Kidney (tissue), 13 donors: ENCODE measurements at regions not wholly inside any gene's neighbourhood (a gene's known extent, or its start where the extent isn't known, plus 50 kb on each side); places are given as distances from the start of the nearest gene placed in this dataset.
A peak's percentile ranks its signal among the peaks of the same experiment; 100 is the strongest.

Source experiments
- DNase-seq, 5 donors: peaks; one replicate each; pipeline ENCODE4 v3.0.0-alpha.2; 2013 to 2020
- FAIRE-seq: peaks from 2 replicates; lab custom pipeline; 2012; peaks lifted over from hg19 to GRCh38; lab: Jason Lieb, UNC
- H3K27ac ChIP-seq, 2 donors: one replicate each; pipeline ENCODE4 v1.7.0; 2013; ENCODE audit warnings: low read depth in 2 of 2, low read length in 2 of 2, inconsistent platforms in 1 of 2
- H3K27me3 ChIP-seq: one replicate; pipeline ENCODE4 v1.7.1; 2013; ENCODE audit warnings: low read length, inconsistent platforms; ENCODE audit not compliant: control insufficient read depth, insufficient read depth
- H3K36me3 ChIP-seq, 3 donors: one replicate each; pipeline versions ENCODE4 v1.7.0 to v1.7.1; 2013; ENCODE audit warnings: low read length in 3 of 3, control low read depth in 1 of 3, inconsistent platforms in 1 of 3; ENCODE audit not compliant: insufficient read depth in 3 of 3, control insufficient read depth in 2 of 3
- H3K4me1 ChIP-seq, 3 donors: one replicate each; pipeline versions ENCODE4 v1.7.0 to v1.7.1; 2013; ENCODE audit warnings: low read length in 3 of 3, inconsistent platforms in 1 of 3, low read depth in 1 of 3; ENCODE audit not compliant: control insufficient read depth in 2 of 3, insufficient read depth in 2 of 3
- H3K4me3 ChIP-seq, 3 donors: one replicate each; pipeline versions ENCODE4 v1.7.0 to v1.8.1; 2013; ENCODE audit warnings: low read length in 3 of 3, control low read depth in 1 of 3, inconsistent platforms in 1 of 3
- H3K9ac ChIP-seq, 3 donors: one replicate each; pipeline versions ENCODE4 v1.7.0 to v1.7.1; 2013; ENCODE audit warnings: low read length in 3 of 3, control low read depth in 1 of 3, inconsistent platforms in 1 of 3
- H3K9me3 ChIP-seq, 3 donors: one replicate each; pipeline versions ENCODE4 v1.7.0 to v1.7.1; 2013; ENCODE audit warnings: low read length in 3 of 3, control low read depth in 1 of 3, inconsistent platforms in 1 of 3; ENCODE audit not compliant: control insufficient read depth in 2 of 3, insufficient read depth in 1 of 3
- intact Hi-C: fragments of 100-400 bp; cut with DNase I; formaldehyde crosslinking; loops from one replicate; pipeline ENCODE4 v1.11.1; 2022
- TF ChIP-seq, protein P1 (sequence below): IDR thresholded peaks from 3 replicates; pipeline ENCODE4 v1.5.1; 2012; ENCODE audit warnings: mild to moderate bottlenecking, moderate library complexity, borderline replicate concordance; ENCODE audit not compliant: insufficient read depth; ENCODE audit errors: extremely low read depth
- donor health status: control.
- donor health status: control.
- donor health status: control.
- donor health status: control.
- donor health status: control.
- donor health status: DM: yes; HTN: yes; CAD: no.
- donor health status: Normal renal cell carcinoma (clear cell type).

GRCh38 chr3:74370342-74370741 is 244.1 kb downstream of the CNTN3 start:
- Histone ChIP-seq H3K4me1 (no peaks in the 10 kb centered on the region), H3K27me3 (no peaks in the 10 kb centered on the region), H3K9ac (no peak overlapping the region), H3K36me3 (no peaks in the 10 kb centered on the region), H3K27ac (no peak overlapping the region), H3K4me3 (no peak overlapping the region), H3K9me3 (no peaks in the 10 kb centered on the region)
- DNase-seq (no peak), FAIRE-seq (no peak)
- intact Hi-C loops = no loop called here
- TF ChIP-seq, protein P1, sequence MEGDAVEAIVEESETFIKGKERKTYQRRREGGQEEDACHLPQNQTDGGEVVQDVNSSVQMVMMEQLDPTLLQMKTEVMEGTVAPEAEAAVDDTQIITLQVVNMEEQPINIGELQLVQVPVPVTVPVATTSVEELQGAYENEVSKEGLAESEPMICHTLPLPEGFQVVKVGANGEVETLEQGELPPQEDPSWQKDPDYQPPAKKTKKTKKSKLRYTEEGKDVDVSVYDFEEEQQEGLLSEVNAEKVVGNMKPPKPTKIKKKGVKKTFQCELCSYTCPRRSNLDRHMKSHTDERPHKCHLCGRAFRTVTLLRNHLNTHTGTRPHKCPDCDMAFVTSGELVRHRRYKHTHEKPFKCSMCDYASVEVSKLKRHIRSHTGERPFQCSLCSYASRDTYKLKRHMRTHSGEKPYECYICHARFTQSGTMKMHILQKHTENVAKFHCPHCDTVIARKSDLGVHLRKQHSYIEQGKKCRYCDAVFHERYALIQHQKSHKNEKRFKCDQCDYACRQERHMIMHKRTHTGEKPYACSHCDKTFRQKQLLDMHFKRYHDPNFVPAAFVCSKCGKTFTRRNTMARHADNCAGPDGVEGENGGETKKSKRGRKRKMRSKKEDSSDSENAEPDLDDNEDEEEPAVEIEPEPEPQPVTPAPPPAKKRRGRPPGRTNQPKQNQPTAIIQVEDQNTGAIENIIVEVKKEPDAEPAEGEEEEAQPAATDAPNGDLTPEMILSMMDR = no peak

DNA sequence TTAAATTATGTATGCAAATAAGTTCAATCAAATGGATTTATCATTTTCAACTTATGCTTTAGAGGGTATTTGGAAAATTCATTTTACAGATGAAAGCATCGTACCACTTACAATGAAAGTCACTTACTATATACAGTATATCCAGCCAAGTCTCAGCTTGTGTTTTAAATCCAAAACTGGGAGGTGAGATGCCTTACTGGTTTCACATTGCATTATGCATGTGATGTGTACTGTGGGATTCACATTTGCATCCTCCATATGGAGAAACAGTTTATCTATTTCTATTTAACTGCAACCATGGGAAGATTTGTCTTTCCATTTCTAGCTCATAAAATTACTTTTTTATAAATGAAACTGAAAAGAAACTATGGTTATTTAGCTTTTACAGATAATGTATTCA is 248.1 kb downstream of the CNTN3 start:
- intact Hi-C loops = no loop called here
- FAIRE-seq = no peak

DNA sequence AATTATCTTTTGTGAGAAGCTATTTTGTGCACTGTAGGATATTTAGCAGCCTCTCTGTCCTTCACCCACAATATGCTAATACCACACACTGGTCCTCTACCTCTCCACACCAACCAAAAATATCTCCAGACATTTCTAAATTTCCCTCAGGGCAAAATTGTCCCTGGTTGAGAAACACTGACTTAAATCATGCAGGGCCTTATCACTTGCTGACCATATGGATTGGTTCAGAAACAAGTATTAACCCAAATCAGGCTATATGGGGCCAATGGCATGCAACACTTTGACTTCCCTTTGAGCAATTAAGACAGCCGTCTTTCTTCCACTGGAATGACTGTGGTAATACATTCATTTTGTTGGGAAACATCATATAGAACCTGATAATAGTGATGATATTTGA is 251.1 kb downstream of the CNTN3 start:
- no peak overlapping the region for H3K4me3 ChIP-seq
- TF ChIP-seq, protein P1 = no peak
- intact Hi-C loops = no loop called here
- H3K4me1 ChIP-seq = no peaks in the 10 kb centered on the region
- H3K27me3 ChIP-seq = no peaks in the 10 kb centered on the region
- no peak overlapping the region for H3K9ac ChIP-seq
- DNase-seq (no peak), FAIRE-seq (no peak)
- H3K36me3 ChIP-seq = no peaks in the 10 kb centered on the region
- H3K27ac ChIP-seq = no peak overlapping the region
- H3K9me3 ChIP-seq = no peaks in the 10 kb centered on the region

More for the DNA sequence above, 248.1 kb downstream of the CNTN3 start:
- no peaks in the 10 kb centered on the region for H3K36me3 ChIP-seq
- H3K9me3 ChIP-seq = no peaks in the 10 kb centered on the region
- no peaks in the 10 kb centered on the region for H3K27me3 ChIP-seq
- no peak overlapping the region for H3K27ac ChIP-seq
- H3K4me1 ChIP-seq = no peaks in the 10 kb centered on the region
- H3K4me3 ChIP-seq = no peak overlapping the region
- no peak overlapping the region for H3K9ac ChIP-seq
- no peak for DNase-seq
- TF ChIP-seq, protein P1 = no peak

DNA sequence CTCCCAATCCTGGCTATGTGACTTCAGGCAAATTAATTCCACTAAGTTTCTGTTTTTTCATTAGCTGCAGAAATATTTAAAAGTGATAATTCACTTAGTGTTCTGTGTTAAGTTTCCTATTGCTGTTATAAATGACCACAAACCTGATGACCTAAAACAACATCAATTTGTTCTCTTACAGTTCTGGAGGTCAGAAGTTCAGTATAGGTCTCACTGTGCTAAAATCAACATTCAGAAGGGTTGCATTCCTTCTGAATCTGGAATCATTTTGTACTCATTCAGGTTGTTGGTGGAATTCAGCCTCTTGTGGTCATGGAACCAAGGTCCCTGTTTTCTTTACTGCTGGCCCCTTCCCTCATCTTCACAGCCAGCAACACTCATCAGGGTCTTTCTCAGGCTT is 254.1 kb downstream of the CNTN3 start:
- no peaks in the 10 kb centered on the region for H3K9me3 ChIP-seq
- no peaks in the 10 kb centered on the region for H3K4me1 ChIP-seq

More for the DNA sequence above, 254.1 kb downstream of the CNTN3 start:
- Histone ChIP-seq H3K36me3 (no peaks in the 10 kb centered on the region), H3K27me3 (no peaks in the 10 kb centered on the region), H3K4me3 (no peak overlapping the region), H3K9ac (no peak overlapping the region), H3K27ac (no peak overlapping the region)
- intact Hi-C loops = no loop called here
- DNase-seq = peak in 1 of 5 donors; percentile 14
- no peak for FAIRE-seq
- TF ChIP-seq, protein P1 = no peak
